Neural progenitor cell (in vitro differentiated cells): ENCODE measurements at regions not wholly inside any gene's neighbourhood (a gene's known extent, or its start where the extent isn't known, plus 50 kb on each side); places are given as distances from the start of the nearest gene placed in this dataset.

Experiments used
- DNase-seq: peaks from one replicate; pipeline ENCODE4 v3.0.0-alpha.2; 2016; ENCODE audit warnings: low spot score
- H2AFZ ChIP-seq: fragments of 200-600 bp; sonication (generic); replicated peaks from 2 replicates; pipeline ENCODE4 v1.6.1; 2016; ENCODE audit warnings: antibody characterized with exemption
- H3F3A ChIP-seq: fragments of 200-600 bp; sonication (generic); 2 replicates; pipeline ENCODE4 v1.6.1; 2016; ENCODE audit warnings: antibody characterized with exemption, low read depth
- H3K27ac ChIP-seq: fragments of 200-600 bp; sonication (generic); 2 replicates; pipeline ENCODE4 v1.5.1; 2016; ENCODE audit warnings: mild to moderate bottlenecking
- H3K27me3 ChIP-seq: fragments of 200-600 bp; sonication (generic); 2 replicates; pipeline ENCODE4 v1.6.1; 2016; ENCODE audit warnings: mild to moderate bottlenecking, moderate library complexity
- H3K36me3 ChIP-seq: fragments of 200-600 bp; sonication (generic); 2 replicates; pipeline ENCODE4 v1.5.1; 2016
- H3K4me1 ChIP-seq: fragments of 200-600 bp; sonication (generic); 2 replicates; pipeline ENCODE4 v1.6.1; 2016; ENCODE audit warnings: mixed run types
- H3K4me2 ChIP-seq: fragments of 200-600 bp; sonication (generic); 2 replicates; pipeline ENCODE4 v1.6.1; 2016
- H3K4me3 ChIP-seq: fragments of 200-600 bp; sonication (generic); 2 replicates; pipeline ENCODE4 v1.5.1; 2016
- H3K79me2 ChIP-seq: fragments of 200-600 bp; sonication (generic); 2 replicates; pipeline ENCODE4 v1.6.1; 2016; ENCODE audit warnings: low read depth
- H3K9ac ChIP-seq: fragments of 200-600 bp; sonication (generic); 2 replicates; pipeline ENCODE4 v1.6.1; 2016
- H3K9me3 ChIP-seq: fragments of 200-600 bp; sonication (generic); 2 replicates; pipeline ENCODE4 v1.5.1; 2016; ENCODE audit warnings: low read depth
- H4K20me1 ChIP-seq: fragments of 200-600 bp; sonication (generic); 2 replicates; pipeline ENCODE4 v1.6.1; 2016; ENCODE audit warnings: low read depth
- H3K27ac Mint-ChIP-seq: 3 replicates; pipeline ENCODE4 v1.8.0; 2021; ENCODE audit warnings: mixed read lengths
- H3K27me3 Mint-ChIP-seq: 2 replicates; pipeline ENCODE4 v1.8.0; 2022; ENCODE audit warnings: low read depth, mild to moderate bottlenecking, inconsistent platforms, moderate library complexity, mixed read lengths; ENCODE audit not compliant: insufficient read depth
- H3K36me3 Mint-ChIP-seq: 3 replicates; pipeline ENCODE4 v1.8.0; 2021; ENCODE audit warnings: mixed read lengths
- H3K4me1 Mint-ChIP-seq: 3 replicates; pipeline ENCODE4 v1.8.0; 2021; ENCODE audit warnings: mixed read lengths
- H3K4me3 Mint-ChIP-seq: 3 replicates; pipeline ENCODE4 v1.8.0; 2021; ENCODE audit warnings: mild to moderate bottlenecking, moderate library complexity, mixed read lengths
- H3K9me3 Mint-ChIP-seq: 3 replicates; pipeline ENCODE4 v1.8.0; 2020; ENCODE audit warnings: mixed read lengths
- EZH2 ChIP-seq: fragments of 200-600 bp; sonication (generic); IDR thresholded peaks from 2 replicates; pipeline ENCODE4 v1.6.1; 2017; ENCODE audit warnings: antibody characterized with exemption, mild to moderate bottlenecking, moderate library complexity
- EZH2phosphoT487 ChIP-seq: fragments of 200-600 bp; sonication (generic); IDR thresholded peaks from 2 replicates; pipeline ENCODE4 v1.6.1; 2017; ENCODE audit warnings: antibody characterized with exemption
- TF ChIP-seq, protein P1 (sequence below): fragments of 200-600 bp; sonication (generic); IDR thresholded peaks from 2 replicates; pipeline ENCODE4 v1.5.1; 2017; ENCODE audit warnings: antibody characterized with exemption, mild to moderate bottlenecking

DNA sequence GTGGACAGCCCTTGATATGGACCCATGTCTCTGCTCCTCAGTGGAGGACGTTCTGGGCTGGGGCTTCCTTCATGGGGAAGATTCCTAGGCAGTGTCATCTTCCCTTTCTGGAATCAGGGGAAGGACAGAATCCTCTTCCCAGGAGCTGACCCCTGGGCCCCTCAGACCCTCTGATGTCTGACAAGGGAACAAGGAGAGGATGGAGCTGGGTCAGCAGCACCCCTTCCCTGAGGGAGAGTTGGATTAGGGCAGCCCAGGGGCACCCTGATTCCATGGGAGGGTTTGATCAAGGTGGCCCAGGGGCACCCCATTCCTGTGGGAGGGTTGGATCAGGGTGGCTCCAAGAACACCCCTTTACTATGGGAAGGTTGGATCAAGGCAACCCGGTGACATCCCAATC lies 86.5 kb downstream of the ACKR3 start:
- DNase-seq, result no peak
- Histone ChIP-seq H2AFZ (no peak overlapping the region), H3F3A (peaks cover 2% of the 10 kb centered on the region), H3K9me3 (no peaks in the 10 kb centered on the region), H3K27ac (no peak overlapping the region), H3K27me3 (no peaks in the 10 kb centered on the region), H4K20me1 (no peaks in the 10 kb centered on the region), H3K4me2 (no peak overlapping the region), H3K36me3 (no peaks in the 10 kb centered on the region), H3K9ac (no peak overlapping the region), H3K4me3 (no peak overlapping the region), H3K79me2 (no peaks in the 10 kb centered on the region), H3K4me1 (peaks cover 16% of the 10 kb centered on the region)
- TF ChIP-seq, protein P1, sequence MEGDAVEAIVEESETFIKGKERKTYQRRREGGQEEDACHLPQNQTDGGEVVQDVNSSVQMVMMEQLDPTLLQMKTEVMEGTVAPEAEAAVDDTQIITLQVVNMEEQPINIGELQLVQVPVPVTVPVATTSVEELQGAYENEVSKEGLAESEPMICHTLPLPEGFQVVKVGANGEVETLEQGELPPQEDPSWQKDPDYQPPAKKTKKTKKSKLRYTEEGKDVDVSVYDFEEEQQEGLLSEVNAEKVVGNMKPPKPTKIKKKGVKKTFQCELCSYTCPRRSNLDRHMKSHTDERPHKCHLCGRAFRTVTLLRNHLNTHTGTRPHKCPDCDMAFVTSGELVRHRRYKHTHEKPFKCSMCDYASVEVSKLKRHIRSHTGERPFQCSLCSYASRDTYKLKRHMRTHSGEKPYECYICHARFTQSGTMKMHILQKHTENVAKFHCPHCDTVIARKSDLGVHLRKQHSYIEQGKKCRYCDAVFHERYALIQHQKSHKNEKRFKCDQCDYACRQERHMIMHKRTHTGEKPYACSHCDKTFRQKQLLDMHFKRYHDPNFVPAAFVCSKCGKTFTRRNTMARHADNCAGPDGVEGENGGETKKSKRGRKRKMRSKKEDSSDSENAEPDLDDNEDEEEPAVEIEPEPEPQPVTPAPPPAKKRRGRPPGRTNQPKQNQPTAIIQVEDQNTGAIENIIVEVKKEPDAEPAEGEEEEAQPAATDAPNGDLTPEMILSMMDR, result no peak
- TF ChIP-seq EZH2phosphoT487, result no peak
- TF ChIP-seq EZH2, result no peak
- H3K36me3 Mint-ChIP-seq, result no peaks in the 10 kb centered on the region
- peaks cover 23% of the 10 kb centered on the region for H3K4me1 Mint-ChIP-seq
- no peak overlapping the region for H3K27ac Mint-ChIP-seq
- H3K9me3 Mint-ChIP-seq, result no peaks in the 10 kb centered on the region
- no peak overlapping the region for H3K4me3 Mint-ChIP-seq
- peaks cover 2% of the 10 kb centered on the region for H3K27me3 Mint-ChIP-seq

GRCh38 chr2:236656721-236657120 lies 87.1 kb downstream of the ACKR3 start:
- Mint-ChIP-seq H3K4me1 (peaks cover 28% of the 10 kb centered on the region), H3K36me3 (no peaks in the 10 kb centered on the region), H3K4me3 (no peak overlapping the region), H3K27me3 (peaks cover 2% of the 10 kb centered on the region), H3K9me3 (no peaks in the 10 kb centered on the region), H3K27ac (no peak overlapping the region)
- Histone ChIP-seq H4K20me1 (no peaks in the 10 kb centered on the region), H3K4me2 (no peak overlapping the region), H3K79me2 (no peaks in the 10 kb centered on the region), H3K27me3 (no peaks in the 10 kb centered on the region), H3K4me1 (peaks cover 21% of the 10 kb centered on the region), H3K36me3 (no peaks in the 10 kb centered on the region), H3K9me3 (no peaks in the 10 kb centered on the region), H3K4me3 (no peak overlapping the region), H3F3A (peaks cover 7% of the 10 kb centered on the region), H2AFZ (no peak overlapping the region), H3K27ac (no peak overlapping the region), H3K9ac (no peak overlapping the region)
- DNase-seq, result no peak
- TF ChIP-seq EZH2, result no peak
- TF ChIP-seq, protein P1, result no peak
- no peak for TF ChIP-seq EZH2phosphoT487

DNA sequence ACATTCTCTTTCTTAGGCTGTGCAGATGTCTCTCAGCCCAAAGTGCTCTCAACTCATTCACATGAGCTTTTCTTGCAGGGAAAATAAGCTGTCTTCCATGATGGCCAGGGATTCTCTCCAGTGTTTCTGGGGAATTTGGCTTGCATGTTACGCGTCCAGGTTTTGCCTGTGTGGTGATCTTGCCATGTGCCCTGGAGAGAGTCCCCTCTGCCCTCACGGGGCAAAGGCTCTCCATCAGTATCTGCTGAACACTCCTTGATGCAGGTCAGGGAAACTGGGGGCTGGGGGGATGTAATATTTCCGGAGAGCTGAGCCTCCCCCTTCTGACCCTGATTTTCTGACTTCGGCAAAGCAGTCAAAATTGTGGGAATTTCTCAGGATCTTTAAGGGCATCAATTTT lies 87.6 kb downstream of the ACKR3 start:
- Histone ChIP-seq H3K9me3 (no peaks in the 10 kb centered on the region), H3K79me2 (no peaks in the 10 kb centered on the region), H3K36me3 (no peaks in the 10 kb centered on the region), H3K4me3 (no peak overlapping the region), H3K9ac (no peak overlapping the region), H3F3A (peaks cover 12% of the 10 kb centered on the region), H4K20me1 (no peaks in the 10 kb centered on the region), H3K4me2 (no peak overlapping the region), H3K27me3 (no peaks in the 10 kb centered on the region), H3K4me1 (peaks cover 26% of the 10 kb centered on the region), H2AFZ (no peak overlapping the region), H3K27ac (no peak overlapping the region)
- Mint-ChIP-seq H3K4me3 (no peak overlapping the region), H3K9me3 (no peaks in the 10 kb centered on the region), H3K4me1 (peaks cover 33% of the 10 kb centered on the region), H3K36me3 (no peaks in the 10 kb centered on the region), H3K27me3 (peaks cover 2% of the 10 kb centered on the region), H3K27ac (no peak overlapping the region)
- DNase-seq, result no peak
- TF ChIP-seq, protein P1, result no peak
- TF ChIP-seq EZH2phosphoT487 (no peak), EZH2 (no peak)
